ENCODE measurements at regions not wholly inside any gene's neighbourhood (a gene's known extent, or its start where the extent isn't known, plus 50 kb on each side); places are given as distances from the start of the nearest gene placed in this dataset.
"Not testable (repeated sequence)": the region's sequence is repeated elsewhere in the genome, so short reads cannot be mapped to it uniquely, and the experiment has no call there.

DNA sequence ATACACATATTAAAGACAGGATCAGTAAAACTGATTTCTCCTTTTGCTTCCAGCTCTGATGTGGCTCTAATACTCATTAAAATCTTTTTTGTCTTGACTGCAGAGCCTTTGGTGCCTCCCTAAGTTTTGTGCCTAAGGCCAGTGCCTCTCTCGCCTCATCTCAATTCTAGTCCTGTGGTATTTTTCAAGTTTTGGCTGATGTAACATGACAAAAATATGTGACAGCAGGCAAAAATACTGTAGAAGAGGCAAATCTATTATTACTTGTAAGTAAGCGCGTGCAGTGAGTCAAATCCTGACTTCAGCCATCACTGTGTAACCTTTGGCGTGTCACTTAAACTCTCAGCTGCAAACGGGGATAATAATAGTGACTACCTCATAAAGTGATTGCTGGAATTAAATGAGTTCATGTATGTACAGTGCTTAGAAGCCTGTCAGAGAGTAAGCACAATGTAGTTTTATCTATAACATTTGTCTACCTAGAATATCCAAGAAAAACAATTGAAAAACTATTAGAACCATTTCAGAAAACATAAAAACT lies 74.0 kb downstream of the MAB21L3 start:
- no peak for DNase-seq

DNA sequence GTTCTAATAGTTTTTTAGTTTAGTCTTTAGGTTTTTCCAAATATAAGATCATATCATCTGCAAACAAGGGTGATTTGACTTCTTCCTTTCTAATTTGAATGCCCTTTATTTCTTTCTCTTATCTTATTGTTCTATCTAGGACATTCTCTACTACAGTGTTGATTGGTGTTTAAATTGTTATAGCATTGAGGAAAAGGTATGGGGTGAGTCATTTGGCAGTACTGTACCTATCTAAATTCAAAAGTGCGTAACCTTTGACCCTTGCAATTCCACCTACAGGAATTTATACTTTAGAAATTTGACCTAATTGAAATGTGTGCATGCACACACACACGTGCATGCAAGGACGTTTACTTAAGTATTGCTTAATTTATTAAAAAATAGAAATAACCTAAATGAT lies 78.3 kb downstream of the MAB21L3 start:
- no peak for DNase-seq

DNA sequence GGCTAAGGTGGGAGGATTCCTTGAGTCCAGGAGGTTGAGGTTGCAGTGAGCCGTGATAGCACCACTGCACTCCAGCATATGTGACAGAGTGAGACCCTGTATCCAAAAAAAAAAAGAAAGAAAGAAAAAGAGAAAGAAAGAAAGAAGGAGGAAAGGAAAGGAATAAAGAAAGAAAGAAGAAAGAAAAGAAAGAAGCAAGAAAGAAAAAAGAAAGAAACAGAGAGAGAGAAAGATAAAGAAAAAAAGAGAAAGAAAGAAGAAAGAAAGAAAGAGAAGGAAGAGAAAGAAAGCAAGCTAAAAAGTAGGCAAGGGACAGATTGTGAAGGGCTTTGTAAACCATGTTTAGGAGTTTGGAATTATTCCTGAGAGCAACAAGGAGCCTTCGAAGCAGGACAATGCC lies 80.1 kb downstream of the MAB21L3 start:
- DNase-seq: no peak

DNA sequence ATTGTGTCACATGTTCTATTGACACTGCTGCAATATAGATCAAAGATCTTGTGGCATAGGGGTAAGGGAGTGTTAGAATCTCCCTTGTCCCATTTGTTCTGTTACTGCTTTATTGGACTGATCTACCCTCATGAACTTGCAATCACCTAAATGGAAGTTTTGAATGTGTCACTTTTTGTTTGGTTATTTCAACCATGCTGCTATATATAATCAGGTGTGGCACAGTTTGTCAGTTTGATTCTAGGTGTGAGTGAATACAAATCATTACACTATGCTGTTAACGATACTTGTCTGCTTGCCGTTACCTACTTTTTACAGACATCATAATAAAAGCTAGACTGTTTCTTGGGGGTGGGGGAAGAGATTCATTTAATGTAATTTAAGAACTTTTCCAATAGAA lies 82.6 kb downstream of the MAB21L3 start:
- DNase-seq: no peak

DNA sequence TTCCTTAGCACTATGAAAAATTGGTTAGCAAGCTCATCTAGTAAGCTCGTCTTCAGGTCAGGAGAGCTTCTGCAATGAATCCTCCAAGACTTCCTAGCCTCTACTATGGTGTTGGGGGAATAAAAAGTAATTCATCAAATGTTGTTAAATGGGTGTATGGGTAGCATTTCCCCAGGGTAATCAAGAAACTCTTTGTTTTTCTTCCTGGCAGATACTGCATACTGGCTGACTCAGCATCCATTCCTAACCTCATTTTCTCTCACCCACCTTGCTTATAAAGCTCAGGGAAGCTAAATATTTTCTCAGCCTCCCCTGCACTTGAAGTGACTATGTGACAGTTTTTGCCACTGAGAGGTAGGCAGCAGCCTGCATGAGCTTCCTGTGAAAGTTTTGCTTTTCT lies 83.4 kb downstream of the MAB21L3 start:
- no peak for DNase-seq

DNA sequence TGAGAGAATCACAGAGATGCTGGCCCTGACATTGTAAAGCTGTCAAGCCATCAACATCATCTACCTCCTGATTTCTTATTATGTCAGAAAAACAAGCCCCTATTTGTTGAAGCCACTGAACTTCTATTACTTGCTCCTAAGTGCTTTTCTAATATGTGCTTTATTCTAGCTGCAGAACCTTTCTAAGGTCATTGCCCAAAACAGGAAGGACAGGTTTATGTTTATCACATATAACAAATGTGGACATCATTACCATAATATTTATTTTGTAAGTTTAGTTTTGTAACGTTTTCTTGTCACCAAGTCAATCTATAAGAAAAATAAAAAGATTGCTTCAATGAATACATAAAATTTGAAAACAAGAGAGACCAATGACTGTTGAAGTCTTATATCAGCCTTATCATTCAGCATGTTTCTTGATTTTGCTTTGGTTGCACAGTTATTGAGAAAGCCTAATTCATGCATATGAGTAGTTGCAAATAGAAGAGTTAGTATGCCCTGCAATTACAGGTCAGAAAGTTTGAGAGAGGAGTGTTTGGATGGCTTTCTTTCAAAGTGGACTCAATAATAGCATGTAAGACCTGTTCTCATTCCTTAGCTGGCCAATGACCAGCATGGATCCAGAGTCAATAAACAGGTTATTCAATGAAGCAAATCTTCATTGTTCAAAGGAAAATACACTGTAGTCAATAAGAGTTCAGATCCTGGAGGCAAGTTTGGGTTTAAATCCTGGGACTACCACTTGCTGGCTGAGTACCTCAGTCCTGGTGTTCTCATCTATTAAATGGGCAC lies 84.1 kb downstream of the MAB21L3 start:
- no peak for DNase-seq

DNA sequence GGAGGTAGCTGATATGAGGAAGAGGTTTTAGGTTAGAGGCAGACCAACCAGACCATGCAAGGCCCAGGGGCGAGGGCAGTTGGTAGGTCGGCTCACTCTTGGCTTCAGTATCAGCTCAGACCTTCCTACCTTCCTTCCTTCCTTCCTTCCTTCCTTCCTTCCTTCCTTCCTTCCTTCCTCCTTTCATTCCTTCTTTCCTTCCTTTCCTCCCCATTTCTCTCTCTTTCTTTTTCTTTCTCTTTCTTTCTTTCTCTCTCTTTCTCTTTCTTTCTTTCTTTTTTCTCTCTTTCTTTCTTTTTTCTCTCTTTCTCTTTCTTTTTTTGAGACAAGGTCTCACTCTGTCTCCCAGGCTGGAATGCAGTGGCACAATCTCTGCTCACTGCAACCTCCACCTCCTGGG lies 89.1 kb downstream of the MAB21L3 start:
- DNase-seq: not testable (repeated sequence)

DNA sequence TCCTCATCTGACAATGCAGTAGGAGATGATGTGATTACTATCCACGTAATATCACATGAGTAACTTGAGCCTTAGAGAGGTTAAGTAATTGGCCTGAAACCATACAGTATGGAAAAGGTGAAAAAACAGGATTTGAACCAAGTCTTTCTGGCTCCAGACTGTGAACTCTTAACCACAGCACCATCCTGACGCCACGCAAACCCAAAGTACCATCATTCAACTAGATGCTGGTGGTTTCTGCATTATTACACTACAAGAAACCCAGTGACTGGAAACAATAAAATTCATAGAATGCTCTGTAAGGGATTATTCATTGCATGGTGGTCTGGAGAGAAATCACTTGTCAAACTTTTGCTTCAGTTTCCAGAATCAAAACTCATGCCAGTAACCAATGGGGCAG lies 90.7 kb downstream of the MAB21L3 start:
- DNase-seq: no peak

DNA sequence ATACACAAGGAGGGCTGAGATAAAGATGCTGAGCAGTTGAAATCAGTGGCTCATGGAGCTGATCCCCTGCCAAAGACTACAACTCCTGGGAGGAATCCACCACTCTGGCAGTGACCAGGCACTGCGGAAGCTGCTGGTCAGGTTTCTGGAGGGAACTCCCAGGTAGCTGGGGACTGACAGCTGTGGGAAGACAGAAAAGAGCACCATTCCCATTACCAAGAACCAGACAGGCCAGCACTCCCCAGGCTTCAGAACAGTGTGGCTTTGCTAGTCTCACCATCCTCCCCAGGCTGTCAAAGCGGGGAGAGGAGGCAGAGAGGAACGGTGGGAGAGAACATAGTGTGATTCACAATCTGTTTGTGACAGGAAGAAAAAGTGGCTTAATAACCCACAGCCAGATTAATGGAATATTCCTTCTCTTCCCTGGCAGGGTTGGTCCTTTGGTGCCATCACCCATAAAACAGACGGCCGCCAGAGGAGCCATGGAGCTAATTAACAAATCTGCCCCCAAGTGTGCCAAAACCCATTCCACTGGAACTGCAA lies 92.1 kb downstream of the MAB21L3 start:
- peak in 1 of 2 experiments; percentile 63 for DNase-seq

DNA sequence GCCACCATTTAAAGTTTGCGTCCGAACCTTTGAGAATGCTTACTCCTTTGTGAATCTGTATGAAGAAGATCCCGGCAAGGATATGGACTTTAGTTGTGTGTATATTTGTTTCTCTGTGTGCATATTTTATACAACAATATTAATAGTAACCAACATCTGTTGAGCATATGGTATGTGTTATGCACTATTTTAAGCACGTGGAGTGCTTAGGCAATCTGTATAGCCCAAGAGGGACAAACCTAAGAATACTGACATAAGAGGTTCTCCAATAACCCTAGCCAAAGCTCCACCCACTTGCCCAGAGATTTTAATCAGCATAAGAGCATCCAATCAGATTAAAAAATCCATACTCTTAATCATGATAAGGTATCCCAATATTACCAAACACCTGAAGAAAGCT lies 92.7 kb downstream of the MAB21L3 start:
- no peak for DNase-seq

DNA sequence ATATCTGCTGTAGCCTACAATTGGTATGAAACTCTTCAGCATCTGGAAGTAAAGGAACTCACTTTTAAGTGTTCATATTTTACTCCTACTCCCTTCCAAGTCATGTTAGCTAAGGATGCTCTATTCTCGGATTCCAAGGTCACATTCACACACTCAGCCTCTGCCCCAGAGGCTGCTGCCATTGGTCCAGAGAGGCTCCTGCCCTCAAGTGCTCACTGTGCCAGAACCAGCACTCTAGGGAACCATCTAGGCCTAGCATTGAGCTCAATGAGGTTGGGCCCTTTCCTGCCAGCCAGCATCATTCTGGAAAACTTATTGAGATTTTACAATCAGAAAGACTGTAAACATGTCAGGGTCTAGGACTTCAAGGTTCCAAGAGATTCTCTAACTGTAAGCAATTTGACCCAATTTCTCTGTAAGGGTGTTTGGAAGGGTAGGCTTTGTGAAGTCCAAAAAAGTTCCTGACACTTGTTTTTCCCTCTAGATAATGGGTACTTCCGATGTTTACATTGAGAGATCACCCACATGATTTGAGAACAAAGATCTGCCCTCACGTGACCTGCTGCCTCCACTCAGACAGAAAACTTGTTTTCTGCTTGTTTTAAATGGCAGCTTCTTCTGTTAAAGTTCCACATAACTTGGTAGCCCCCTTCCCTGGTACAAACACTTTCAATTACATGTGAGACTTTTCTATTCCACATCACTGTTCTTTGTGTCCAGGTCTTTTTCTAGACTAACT lies 94.9 kb downstream of the MAB21L3 start:
- no peak for DNase-seq

DNA sequence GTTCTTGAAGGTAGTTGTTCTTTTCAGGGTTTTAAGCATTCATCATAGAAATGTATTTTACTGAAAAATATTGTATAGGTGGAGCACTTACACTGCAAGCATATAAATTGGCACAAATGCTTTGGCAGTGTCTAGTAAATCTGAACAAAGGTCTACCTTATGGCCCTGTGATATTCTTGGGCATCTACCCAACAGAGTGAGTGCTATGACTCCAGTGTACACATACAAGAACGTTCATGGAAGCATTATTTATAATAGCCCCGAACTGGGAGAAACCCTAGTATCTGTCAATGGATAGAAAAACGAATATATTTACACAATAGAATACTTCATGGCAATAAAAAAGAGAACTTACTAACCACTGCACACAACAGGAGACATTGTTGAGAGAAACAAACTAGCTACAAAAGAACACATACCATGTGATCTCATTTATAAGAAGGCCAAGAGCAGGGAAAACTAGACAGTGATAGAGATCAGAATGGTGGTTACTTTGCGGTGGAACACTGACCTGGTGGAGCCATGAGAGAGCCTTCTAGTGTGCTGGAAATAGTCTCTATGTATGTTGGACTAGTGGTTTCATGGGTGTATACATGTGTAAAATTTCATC lies 96.0 kb downstream of the MAB21L3 start:
- no peak for DNase-seq

DNA sequence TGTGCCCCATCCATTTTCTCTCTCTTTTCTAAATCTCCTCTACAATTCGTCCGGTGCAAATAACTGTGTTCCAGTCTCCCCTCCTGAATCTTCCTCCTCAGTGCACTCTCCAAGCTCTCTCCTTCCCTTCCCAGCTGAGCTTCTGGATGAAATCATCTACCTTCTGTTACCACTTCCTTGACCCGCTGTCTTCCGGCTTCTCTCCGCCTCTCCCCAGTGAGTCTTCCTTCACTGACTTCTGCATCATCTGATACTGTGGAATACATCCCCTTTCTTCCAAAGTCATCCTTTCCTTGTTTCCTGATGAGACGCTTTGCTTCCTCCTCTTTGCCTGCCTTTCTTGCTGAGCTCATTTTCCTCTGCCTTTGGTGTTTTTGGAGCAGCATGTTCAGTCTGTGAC lies 96.9 kb downstream of the MAB21L3 start:
- DNase-seq: no peak

DNA sequence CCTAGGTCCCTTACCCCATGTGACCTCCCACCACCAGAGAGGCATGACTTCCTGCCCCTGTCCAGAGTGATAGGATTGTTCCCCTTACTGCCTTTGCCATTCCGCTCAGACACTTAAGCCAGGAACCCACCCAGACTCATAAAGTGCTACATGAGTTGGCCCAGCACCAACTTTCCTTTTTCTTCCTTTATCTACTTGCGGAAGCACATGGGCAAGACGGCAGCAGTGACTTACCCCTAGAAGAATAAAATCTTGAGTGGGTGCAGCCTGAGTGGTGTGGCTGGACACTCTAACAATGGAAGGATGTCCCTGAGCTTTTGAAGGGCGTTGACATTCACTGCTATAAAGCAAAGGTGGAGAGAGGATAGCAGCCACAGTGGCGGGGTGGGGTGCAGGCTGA lies 100.1 kb downstream of the MAB21L3 start:
- DNase-seq: no peak

DNA sequence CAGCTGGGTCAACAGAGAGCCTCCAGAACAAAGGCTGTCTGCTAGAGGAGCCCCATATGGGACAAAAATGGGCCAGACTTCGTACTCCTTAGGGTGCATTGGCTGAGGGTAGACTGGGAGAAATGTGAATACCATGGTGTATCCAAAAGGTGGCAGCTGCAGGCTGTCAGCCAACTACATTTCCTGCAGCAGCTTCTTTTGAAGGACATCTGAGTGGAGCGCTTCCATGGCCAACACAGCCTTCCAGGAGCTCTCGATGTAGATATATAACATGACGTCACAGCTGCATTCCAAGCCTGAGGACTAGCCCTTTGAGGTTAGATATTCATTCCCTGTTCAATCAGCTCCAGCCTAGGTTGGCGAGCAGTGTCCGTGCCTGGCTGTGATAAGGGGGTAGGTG lies 107.7 kb downstream of the MAB21L3 start:
- no peak for DNase-seq

DNA sequence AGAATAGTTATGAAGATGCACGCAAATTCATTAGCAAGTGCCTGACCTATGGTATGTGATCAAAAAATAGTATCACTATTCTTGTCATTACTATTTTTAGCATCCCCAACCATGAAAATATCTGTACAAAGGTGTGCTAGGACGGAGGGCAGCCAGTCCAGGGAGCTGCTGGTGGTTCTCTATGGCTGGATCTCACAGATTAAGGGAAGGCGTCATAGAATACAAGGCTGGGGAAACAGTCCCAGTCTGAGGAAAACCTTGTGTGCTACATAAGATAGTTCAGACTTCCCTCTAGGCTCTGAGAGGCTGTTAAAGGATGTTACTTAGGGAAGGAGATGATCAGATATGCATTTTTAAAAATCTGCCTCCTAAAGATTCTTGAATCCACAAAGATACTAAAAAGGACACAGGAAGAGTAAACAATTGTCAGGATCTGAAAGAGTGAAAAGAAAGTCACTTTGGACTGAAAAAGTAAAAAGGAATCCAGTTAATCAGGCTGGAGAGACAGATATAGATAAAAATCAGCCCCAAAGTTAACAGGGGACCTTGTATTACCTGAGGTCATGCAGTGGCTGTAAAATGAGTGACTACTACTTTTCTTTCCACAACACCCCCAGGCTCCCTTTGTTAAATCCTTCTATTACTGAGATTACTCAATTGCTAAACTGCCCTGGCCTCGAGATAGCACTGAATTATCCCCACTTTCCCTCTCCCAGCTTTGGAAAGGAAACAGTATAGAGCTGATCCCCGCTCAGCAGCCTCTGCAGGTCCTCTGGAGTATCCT lies 108.6 kb downstream of the MAB21L3 start:
- no peak for DNase-seq

DNA sequence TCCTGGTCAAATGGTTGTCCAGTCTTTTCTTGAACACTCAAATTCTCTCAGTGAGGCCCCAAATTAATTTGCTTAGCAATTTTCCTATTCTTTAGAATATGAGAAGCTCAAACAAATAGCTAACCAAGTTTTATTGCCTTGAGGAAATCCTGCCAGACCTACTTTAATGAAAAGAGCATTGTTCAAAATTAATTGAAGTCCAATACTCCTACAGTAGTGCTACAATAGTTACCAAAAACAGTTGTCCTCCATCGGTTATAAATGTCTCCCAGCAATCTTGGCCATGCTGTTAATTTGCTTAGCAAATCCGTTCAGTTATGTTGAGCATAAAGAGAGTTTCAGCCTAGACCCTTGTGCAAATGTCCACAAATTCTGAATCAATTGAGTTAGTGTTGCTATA lies 112.9 kb downstream of the MAB21L3 start:
- DNase-seq: no peak

DNA sequence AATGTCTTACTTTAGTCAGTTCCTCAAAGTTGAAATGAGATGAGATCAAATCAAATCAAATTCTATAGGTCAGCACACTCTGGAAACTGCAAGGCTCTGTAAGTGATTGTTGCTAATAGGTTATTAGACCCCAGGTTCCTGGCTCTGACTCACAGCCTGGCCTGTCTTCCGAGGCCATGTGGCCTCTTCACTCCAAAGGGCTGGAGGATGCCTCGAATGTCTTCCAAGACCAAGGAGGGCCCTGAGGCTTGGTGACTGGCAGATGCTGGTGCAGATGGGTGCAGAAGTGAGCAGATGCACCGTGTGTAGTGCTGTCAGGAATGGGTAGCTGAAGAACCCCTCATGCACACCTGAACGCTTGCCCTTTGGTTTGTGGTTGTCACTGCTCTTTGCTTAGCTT lies 113.4 kb downstream of the MAB21L3 start:
- DNase-seq: no peak

DNA sequence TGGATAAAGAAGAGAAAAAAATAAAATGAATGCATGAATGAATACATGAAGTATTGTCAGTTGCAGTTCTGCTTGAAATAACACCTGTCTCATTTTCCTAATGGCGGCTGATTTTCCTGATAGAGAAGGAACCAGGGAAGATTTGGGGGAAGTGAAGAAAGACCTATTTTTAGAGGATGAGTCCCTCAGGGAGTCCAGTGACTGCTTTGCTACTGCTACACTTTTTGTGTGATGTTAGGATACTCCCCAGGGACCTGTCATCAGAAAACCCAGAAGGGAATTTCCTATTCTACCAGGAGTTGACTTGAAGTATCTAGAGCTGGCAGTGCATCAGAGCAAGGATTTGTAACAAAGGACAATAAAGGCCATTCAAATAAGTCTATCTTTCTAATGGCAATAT lies 114.8 kb downstream of the MAB21L3 start:
- DNase-seq: no peak

DNA sequence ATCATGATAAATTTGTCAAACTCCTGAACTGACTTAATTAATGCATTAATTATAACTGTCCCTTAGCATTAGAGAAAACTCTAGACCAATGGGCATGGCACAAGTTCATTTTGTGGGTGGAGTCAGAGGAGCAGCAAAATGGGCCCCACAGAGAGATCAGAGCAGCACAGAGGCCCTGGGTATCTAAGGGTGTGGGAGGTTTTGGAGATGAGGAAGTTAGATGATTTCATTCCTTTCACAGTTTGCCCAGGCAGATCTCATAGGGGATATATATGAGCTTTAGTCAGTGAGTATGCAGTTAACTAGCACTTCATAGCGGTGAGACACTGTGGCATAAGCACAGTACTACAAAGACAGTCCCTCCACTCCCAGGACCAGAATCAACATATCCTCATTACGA lies 117.3 kb downstream of the MAB21L3 start:
- DNase-seq: no peak

DNA sequence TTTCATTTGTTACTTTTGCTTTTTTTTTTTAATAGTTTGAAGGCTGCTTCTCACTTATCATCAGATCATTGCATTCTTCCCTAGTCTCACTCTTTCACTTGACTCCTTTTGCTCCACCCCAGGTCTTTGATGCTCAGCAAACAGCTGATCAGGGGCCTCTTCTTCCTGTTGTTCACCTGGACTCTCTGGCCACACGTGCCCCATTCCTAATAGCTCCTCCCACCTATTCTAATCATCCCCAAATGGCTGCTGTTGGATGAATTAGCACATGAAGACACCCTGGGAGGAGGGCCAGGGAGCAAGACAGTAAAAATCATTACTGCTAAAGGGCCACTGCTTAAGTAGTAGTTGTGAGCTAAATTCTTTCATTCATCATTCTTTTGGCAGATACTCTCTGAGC lies 119.5 kb downstream of the MAB21L3 start:
- DNase-seq: no peak

DNA sequence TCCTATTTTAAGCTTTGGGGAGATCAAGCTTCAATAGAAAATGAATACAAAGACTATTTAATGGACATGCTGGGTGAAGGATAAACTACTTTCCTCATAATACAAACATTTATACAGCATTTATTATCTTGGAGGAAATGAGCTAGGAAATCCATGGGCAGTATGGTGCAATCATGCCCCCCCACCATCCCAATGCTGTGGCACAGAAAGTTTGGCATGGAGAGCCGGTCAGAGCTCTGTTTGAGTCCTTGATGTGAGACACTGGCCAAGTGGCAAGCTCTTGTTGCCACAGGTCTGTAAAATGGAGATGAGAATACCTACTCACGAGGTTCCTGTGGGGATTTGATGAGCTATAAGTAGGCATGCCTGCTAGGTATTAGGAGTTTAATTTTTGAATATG lies 120.6 kb downstream of the MAB21L3 start:
- no peak for DNase-seq
